GM23338 (cell line): ENCODE measurements at regions not wholly inside any gene's neighbourhood (a gene's known extent, or its start where the extent isn't known, plus 50 kb on each side); places are given as distances from the start of the nearest gene placed in this dataset.

ENCODE experiments used
- CREB1 ChIP-seq: fragments of 250-450 bp; sonication (Bioruptor Pico); IDR thresholded peaks from 2 replicates; pipeline ENCODE4 v1.5.0; 2020; ENCODE audit warnings: low read depth, mild to moderate bottlenecking, moderate library complexity
- EZH2phosphoT487 ChIP-seq: fragments of 200-600 bp; sonication (generic); IDR thresholded peaks from one replicate; pipeline ENCODE4 v1.8.1; 2018; ENCODE audit warnings: antibody characterized with exemption; ENCODE audit not compliant: unreplicated experiment
- NANOG ChIP-seq: IDR thresholded peaks from 2 replicates; pipeline ENCODE4 v1.6.1; 2016; ENCODE audit warnings: antibody characterized with exemption, borderline replicate concordance
- POLR2AphosphoS5 ChIP-seq: IDR thresholded peaks from 2 replicates; pipeline ENCODE4 v1.6.1; 2016; ENCODE audit warnings: antibody characterized with exemption, low read depth
- REST ChIP-seq: IDR thresholded peaks from one replicate; pipeline ENCODE4 v1.6.1; 2018; ENCODE audit warnings: antibody characterized with exemption; ENCODE audit not compliant: unreplicated experiment
- STAT1 ChIP-seq: IDR thresholded peaks from one replicate; pipeline ENCODE4 v1.6.1; 2016; ENCODE audit warnings: antibody characterized with exemption; ENCODE audit not compliant: unreplicated experiment
- ZNF114 ChIP-seq: fragments of 250-450 bp; sonication (Bioruptor Pico); IDR thresholded peaks from 2 replicates; pipeline ENCODE4 v1.5.0; 2020; ENCODE audit warnings: mild to moderate bottlenecking, moderate library complexity
- TF ChIP-seq, protein P1 (sequence below): fragments of 250-450 bp; sonication (Bioruptor Pico); IDR thresholded peaks from 2 replicates; pipeline ENCODE4 v1.5.0; 2020; ENCODE audit warnings: mild to moderate bottlenecking, moderate library complexity

DNA sequence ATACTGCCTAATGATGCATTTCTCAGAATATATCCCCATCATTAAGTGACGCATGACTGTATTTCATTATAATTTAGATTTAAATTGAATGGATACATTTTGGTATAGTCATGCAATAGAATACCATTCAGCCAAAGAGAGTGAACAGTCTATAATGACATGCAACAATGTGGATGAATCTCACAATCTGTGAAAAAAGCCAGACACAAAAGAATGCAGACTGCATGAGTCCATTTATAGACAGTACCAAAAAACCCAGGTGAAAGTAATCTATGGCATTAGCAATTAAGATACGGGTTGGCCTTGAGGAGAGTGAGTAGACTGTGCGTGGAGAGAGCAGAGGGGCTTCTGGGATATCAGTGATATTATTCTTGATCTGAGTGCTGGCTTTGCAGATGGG lies 239.7 kb upstream of the PGRMC2 start (continued):
- TF ChIP-seq, protein P1, sequence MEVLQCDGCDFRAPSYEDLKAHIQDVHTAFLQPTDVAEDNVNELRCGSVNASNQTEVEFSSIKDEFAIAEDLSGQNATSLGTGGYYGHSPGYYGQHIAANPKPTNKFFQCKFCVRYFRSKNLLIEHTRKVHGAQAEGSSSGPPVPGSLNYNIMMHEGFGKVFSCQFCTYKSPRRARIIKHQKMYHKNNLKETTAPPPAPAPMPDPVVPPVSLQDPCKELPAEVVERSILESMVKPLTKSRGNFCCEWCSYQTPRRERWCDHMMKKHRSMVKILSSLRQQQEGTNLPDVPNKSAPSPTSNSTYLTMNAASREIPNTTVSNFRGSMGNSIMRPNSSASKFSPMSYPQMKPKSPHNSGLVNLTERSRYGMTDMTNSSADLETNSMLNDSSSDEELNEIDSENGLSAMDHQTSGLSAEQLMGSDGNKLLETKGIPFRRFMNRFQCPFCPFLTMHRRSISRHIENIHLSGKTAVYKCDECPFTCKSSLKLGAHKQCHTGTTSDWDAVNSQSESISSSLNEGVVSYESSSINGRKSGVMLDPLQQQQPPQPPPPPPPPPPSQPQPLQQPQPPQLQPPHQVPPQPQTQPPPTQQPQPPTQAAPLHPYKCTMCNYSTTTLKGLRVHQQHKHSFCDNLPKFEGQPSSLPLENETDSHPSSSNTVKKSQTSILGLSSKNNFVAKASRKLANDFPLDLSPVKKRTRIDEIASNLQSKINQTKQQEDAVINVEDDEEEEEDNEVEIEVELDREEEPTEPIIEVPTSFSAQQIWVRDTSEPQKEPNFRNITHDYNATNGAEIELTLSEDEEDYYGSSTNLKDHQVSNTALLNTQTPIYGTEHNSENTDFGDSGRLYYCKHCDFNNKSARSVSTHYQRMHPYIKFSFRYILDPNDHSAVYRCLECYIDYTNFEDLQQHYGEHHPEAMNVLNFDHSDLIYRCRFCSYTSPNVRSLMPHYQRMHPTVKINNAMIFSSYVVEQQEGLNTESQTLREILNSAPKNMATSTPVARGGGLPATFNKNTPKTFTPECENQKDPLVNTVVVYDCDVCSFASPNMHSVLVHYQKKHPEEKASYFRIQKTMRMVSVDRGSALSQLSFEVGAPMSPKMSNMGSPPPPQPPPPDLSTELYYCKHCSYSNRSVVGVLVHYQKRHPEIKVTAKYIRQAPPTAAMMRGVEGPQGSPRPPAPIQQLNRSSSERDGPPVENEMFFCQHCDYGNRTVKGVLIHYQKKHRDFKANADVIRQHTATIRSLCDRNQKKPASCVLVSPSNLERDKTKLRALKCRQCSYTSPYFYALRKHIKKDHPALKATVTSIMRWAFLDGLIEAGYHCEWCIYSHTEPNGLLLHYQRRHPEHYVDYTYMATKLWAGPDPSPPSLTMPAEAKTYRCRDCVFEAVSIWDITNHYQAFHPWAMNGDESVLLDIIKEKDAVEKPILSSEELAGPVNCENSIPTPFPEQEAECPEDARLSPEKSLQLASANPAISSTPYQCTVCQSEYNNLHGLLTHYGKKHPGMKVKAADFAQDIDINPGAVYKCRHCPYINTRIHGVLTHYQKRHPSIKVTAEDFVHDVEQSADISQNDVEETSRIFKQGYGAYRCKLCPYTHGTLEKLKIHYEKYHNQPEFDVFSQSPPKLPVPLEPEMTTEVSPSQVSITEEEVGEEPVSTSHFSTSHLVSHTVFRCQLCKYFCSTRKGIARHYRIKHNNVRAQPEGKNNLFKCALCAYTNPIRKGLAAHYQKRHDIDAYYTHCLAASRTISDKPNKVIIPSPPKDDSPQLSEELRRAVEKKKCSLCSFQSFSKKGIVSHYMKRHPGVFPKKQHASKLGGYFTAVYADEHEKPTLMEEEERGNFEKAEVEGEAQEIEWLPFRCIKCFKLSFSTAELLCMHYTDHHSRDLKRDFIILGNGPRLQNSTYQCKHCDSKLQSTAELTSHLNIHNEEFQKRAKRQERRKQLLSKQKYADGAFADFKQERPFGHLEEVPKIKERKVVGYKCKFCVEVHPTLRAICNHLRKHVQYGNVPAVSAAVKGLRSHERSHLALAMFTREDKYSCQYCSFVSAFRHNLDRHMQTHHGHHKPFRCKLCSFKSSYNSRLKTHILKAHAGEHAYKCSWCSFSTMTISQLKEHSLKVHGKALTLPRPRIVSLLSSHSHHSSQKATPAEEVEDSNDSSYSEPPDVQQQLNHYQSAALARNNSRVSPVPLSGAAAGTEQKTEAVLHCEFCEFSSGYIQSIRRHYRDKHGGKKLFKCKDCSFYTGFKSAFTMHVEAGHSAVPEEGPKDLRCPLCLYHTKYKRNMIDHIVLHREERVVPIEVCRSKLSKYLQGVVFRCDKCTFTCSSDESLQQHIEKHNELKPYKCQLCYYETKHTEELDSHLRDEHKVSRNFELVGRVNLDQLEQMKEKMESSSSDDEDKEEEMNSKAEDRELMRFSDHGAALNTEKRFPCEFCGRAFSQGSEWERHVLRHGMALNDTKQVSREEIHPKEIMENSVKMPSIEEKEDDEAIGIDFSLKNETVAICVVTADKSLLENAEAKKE (CRISPR knock-in tag) = no peak
- TF ChIP-seq REST = no peak
- TF ChIP-seq NANOG = no peak
- TF ChIP-seq EZH2phosphoT487 = no peak
- TF ChIP-seq CREB1 = no peak
- TF ChIP-seq STAT1 = no peak
- TF ChIP-seq ZNF114 (CRISPR knock-in tag) = no peak
- no peak for TF ChIP-seq POLR2AphosphoS5
